ENCODE measurements at regions not wholly inside any gene's neighbourhood (a gene's known extent, or its start where the extent isn't known, plus 50 kb on each side); places are given as distances from the start of the nearest gene placed in this dataset.
A peak's percentile ranks its signal among the peaks of the same experiment; 100 is the strongest.

DNA sequence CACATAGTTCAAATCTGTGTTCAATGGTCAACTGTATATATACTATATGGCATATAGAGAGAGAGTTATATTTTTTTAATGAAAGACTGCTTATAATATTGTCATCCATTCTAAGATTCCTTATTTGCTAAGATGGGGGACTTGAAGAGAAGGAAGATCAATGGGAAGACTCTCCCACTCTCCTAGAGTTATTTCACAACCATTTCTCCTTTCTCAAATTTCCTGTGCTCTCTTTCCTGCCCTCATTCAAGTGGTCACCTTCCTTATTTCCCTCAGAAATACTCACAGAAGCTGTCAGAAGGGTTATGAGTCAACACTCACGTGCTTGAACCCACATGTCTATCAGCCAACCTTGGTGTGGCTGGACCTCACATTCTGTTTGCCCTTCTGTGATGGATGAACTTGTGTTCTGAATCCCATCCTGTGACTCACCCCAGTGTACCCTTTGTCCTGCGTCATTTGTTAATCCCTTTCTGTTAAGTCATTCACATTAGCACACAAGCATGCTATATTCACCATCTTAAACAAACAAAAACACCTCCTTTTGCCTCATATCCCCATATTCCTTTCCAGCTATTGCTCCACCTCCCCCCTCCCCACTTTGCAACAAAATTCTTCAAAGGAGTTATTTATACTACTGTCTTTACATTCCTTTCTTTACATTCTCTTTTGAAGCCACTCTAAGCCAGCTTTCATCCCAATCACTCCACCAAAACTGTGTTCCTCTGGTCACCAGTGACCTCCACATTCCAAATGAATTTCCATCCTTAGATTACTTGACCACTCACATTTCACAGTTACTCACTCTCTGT, 279.3 kb upstream of the TCF21 start:
- H3K4me3 ChIP-seq (ENCODE audit: low read depth, low read length): no peak overlapping the region
- TF ChIP-seq CTCF (IDR thresholded peaks at IDR 0.05; ENCODE audit: insufficient read depth, low read length, poor library complexity, severe bottlenecking): no peak

DNA sequence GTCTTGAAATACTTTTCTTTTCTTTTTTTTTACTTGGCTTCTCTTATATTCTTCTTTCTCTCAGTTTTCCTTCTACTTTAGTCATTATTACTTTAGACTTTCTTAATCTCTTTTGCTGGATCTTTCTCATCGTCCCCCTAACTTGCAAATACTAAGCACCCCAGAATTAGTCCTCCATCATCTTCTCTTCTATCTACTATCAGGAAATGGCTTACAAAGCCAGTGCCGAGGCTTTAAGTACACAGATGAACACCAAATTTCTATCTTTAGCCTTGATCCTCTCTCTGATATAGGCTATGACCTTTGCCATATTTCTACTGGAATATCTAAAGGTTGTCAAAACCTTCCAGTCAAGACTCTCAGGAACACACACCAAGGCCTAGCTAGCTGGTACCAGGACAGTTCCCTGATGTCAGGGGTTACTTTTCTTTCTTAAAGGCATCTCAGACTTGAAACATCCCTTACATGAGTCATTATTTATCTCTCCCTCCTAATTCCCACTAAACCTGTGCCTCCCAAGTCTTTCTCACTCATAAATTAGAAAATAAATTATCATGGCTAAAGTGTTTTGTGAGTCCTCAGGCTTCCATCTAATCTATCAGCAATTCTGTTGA, 278.6 kb upstream of the TCF21 start:
- TF ChIP-seq CTCF (IDR thresholded peaks at IDR 0.05; ENCODE audit: insufficient read depth, low read length, poor library complexity, severe bottlenecking): no peak
- DNase-seq (ENCODE audit: low read depth): no peak
- Histone ChIP-seq H3K27me3 (ENCODE audit: control insufficient read depth, insufficient read depth, low read length) (no peaks in the 10 kb centered on the region), H3K4me3 (ENCODE audit: low read depth, low read length) (no peak overlapping the region), H3K36me3 (ENCODE audit: control insufficient read depth, insufficient read depth, low read length) (no peaks in the 10 kb centered on the region)

More for the DNA sequence above, 279.3 kb upstream of the TCF21 start:
- H3K36me3 ChIP-seq (ENCODE audit: control insufficient read depth, insufficient read depth, low read length): no peaks in the 10 kb centered on the region
- H3K27me3 ChIP-seq (ENCODE audit: control insufficient read depth, insufficient read depth, low read length): no peaks in the 10 kb centered on the region
- DNase-seq (ENCODE audit: low read depth): peak; percentile 99

DNA sequence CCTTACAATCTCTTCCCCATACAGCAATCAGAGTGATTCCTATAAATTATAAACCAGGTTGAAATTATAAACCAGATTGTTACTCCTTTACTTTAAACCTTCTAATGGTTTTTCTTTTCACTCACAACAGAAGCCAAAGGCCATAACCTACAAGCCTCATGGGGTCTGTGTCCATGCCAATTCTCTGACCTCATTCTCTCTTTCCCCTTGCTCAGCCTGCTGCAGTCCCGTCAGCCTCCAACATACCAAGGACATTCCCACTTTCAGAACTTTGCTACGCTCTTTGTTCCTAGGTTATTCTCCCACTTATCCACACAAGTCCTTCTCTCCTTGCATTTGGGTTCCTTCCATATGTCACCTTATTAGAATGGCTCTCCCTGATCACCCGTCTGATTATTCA, 277.9 kb upstream of the TCF21 start:
- Histone ChIP-seq H3K36me3 (ENCODE audit: control insufficient read depth, insufficient read depth, low read length) (no peaks in the 10 kb centered on the region), H3K4me3 (ENCODE audit: low read depth, low read length) (no peak overlapping the region), H3K27me3 (ENCODE audit: control insufficient read depth, insufficient read depth, low read length) (no peaks in the 10 kb centered on the region)
- DNase-seq (ENCODE audit: low read depth): no peak
- TF ChIP-seq CTCF (IDR thresholded peaks at IDR 0.05; ENCODE audit: insufficient read depth, low read length, poor library complexity, severe bottlenecking): no peak

- DNase-seq (ENCODE audit: low read depth): no peak
- no peaks in the 10 kb centered on the region for H3K36me3 ChIP-seq (ENCODE audit: control insufficient read depth, insufficient read depth, low read length)
- H3K27me3 ChIP-seq (ENCODE audit: control insufficient read depth, insufficient read depth, low read length): no peaks in the 10 kb centered on the region
- TF ChIP-seq CTCF (IDR thresholded peaks at IDR 0.05; ENCODE audit: insufficient read depth, low read length, poor library complexity, severe bottlenecking): no peak
- H3K4me3 ChIP-seq (ENCODE audit: low read depth, low read length): no peak overlapping the region
These were observed 276.5 kb upstream of the TCF21 start for GRCh38 chr6:133612459-133612858.

GRCh38 chr6:133613211-133613610, 275.7 kb upstream of the TCF21 start:
- Histone ChIP-seq H3K27me3 (ENCODE audit: control insufficient read depth, insufficient read depth, low read length) (no peaks in the 10 kb centered on the region), H3K36me3 (ENCODE audit: control insufficient read depth, insufficient read depth, low read length) (no peaks in the 10 kb centered on the region)

More at GRCh38 chr6:133613211-133613610, 275.7 kb upstream of the TCF21 start:
- no peak for DNase-seq (ENCODE audit: low read depth)
- no peak overlapping the region for H3K4me3 ChIP-seq (ENCODE audit: low read depth, low read length)
- TF ChIP-seq CTCF (IDR thresholded peaks at IDR 0.05; ENCODE audit: insufficient read depth, low read length, poor library complexity, severe bottlenecking): no peak

All from kidney epithelial cell (primary cell).